ENCODE measurements at regions not wholly inside any gene's neighbourhood (a gene's known extent, or its start where the extent isn't known, plus 50 kb on each side); places are given as distances from the start of the nearest gene placed in this dataset.

DNA sequence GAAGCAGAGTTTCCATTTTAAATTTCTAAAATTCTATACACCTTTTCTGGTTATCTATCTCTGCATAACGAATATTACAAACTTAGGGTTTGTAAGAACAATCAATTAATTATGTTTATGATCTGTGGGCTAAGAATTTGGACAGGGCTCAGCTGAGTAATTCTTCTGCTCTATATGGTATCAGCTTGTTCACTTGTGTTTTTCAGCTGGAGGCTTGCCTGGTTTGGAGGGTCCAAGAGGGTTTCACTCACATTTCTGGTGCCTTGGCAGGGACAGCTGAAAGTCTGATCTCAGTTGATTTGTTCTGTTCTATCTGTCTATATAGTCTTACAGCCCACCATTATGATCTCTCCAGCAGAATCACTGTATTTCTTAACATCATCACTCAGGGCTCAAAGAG lies 57.8 kb upstream of the ADGRA3 start:
- TF ChIP-seq, protein P1, sequence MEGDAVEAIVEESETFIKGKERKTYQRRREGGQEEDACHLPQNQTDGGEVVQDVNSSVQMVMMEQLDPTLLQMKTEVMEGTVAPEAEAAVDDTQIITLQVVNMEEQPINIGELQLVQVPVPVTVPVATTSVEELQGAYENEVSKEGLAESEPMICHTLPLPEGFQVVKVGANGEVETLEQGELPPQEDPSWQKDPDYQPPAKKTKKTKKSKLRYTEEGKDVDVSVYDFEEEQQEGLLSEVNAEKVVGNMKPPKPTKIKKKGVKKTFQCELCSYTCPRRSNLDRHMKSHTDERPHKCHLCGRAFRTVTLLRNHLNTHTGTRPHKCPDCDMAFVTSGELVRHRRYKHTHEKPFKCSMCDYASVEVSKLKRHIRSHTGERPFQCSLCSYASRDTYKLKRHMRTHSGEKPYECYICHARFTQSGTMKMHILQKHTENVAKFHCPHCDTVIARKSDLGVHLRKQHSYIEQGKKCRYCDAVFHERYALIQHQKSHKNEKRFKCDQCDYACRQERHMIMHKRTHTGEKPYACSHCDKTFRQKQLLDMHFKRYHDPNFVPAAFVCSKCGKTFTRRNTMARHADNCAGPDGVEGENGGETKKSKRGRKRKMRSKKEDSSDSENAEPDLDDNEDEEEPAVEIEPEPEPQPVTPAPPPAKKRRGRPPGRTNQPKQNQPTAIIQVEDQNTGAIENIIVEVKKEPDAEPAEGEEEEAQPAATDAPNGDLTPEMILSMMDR (conservative IDR thresholded peaks at IDR 0.05; ENCODE audit: low read depth, low read length), result no peak
- TF ChIP-seq EZH2 (IDR thresholded peaks at IDR 0.05; ENCODE audit: borderline replicate concordance, low read depth, low read length, poor library complexity, severe bottlenecking), result no peak
